ENCODE measurements at regions not wholly inside any gene's neighbourhood (a gene's known extent, or its start where the extent isn't known, plus 50 kb on each side); places are given as distances from the start of the nearest gene placed in this dataset.
A peak's percentile ranks its signal among the peaks of the same experiment; 100 is the strongest.
"Not testable (repeated sequence)": the region's sequence is repeated elsewhere in the genome, so short reads cannot be mapped to it uniquely, and the experiment has no call there.

DNA sequence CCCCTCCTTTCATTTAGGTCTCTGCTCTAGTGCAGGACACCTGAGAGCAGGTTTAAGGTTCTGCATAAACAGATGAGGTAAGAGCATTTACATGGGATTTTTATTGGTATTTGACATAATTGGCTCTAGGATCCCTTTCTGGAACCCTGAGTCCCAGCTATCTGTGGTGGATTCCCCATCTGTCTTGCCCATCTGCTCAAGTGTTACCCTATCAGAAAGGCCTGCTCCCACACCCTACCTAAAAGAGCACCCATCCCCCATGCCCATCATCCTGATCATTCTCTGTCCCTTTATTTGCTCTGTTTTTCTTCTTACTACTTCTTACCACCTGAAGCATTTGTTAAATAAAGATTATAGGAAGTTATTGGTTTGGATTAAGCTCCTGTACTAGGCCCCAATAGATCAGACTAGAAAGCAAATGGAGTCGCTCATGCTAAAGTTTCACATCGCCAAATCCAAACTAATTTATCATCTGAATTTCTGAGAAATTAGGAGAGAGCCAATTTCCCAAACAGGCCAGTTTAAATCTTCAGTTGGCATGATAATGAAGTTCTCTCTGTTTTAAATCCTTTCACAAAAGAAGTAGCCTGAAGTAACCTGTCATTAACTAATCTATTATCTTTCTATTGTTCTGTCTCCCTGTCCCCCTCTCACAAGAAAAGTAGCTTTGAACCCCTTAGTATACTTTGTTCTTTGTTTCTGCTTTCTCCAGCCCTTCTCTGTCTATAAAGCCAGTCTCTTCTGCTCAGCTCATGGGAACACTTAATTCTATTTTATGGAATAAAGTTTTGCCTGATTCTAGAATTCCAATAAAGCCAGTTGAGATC lies 178.6 kb downstream of the ZNF674 start:
- DNase-seq: no peak

DNA sequence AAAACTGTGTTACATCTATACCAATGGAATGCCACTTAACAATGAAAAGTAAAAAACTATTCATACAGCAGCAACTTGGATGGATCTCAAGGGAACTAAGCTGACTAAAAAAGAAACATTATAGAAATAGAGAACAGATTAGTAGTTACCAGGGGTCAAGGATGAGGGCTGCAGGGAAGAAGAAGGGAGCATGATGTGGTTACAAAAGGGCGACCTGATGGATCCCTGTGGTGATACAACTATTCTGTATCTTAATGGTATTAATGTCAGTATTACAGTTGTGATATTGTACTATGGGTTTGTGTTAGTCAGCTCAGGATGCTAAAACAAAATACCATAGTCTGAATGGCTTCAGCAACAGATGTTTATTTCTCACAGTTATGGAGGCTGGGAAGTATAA lies 190.7 kb downstream of the ZNF674 start:
- peak; percentile 14 for DNase-seq

DNA sequence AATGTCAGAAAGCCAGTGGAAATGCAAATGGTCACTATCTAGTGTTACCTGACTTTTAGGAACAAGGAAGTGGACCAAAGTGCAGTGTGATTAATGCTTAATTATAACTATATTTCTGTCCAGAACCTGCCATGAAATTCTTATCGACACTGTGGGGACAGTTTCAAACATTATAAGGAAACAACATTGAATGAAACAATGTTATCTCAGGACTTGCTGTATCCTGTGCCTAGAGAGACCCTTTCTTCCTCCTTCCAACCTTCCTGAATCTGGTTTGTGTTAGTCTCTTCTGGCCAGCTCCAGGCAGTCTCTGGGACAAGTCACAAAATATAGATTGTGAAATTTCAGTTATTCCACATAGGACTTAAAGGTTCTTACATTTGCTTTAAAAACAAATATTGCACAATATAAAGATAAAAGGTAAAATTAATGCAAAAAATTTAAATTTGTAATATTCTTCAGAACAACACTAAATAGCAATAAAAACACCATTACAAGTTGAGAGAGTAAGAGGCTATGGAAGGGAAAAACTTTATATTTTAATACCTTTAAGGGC lies 203.4 kb downstream of the ZNF674 start:
- no peak for DNase-seq

DNA sequence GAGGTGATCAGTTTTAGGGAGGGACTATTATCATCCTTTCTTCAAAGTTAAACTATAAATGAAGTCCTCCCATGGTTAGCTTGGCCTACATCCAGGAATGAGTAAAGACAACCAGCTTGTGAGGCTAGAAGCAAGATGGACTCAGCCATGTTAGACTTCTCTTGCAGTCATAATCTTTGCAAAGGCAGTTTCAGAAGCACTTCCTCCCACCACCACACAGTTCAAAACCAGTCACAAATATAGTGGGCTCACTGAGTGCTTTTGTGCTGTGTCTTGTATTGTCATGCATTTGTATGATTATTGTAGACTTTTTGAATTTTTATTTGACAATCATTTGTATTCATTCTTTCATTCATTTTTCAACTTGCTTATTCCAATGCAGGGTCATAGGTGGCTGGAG lies 204.5 kb downstream of the ZNF674 start:
- DNase-seq: no peak

DNA sequence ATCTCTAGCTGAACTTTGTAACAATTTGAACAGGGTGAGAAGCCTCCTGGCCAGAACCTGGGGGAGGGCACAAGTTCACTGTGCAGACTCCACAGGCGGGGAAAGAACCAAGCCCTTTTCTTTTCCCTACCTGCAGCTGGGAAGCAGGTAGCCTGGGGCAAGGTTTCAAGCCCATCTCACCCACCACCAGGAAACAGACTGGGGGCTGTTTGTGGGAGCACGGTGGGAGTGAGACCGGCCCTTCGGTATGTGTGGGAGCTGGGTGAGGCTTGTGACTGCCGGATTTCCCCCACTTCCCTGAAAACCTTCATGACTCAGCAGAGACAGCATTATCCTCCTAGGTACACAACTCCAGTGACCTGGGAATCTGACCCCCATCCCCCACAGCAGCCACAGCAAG lies 211.7 kb downstream of the ZNF674 start:
- no peak for DNase-seq

DNA sequence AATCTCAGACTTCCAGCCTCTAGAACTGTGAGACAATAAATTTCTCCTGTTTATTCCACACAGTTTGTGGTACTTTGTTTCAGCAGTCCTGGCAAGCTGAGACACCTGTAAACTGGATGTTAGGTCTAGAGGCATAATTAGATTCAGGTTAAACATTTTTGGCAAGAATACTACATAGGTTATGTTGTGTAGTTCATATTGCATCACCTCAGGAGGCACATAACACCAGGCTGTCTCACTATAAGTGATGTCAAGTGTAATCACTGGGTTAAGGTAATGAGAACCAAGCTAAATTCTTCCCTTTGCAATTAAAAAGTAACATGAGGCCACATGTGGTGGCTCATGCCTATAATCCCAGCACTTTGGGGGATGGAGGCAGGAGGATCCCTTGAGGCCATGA lies 214.2 kb downstream of the ZNF674 start:
- DNase-seq: no peak

DNA sequence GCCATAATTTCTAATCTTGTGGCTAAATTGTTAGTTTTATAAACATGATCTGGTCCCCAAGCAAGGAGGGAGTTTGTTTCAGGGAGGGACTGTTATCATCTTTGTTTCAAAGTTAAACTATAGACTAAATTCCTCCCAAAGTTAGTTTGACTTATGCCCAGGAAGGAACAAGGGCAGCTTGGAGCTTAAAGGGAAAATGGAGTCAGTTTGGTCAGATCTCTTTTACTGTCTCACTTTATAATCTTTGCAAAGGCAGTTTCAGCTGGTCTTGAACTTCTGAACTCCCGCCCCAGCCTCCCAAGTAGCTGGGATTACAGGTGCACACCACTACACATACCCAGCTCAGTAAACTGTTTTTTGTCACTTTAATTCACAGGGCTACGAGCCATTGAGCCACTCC lies 214.7 kb downstream of the ZNF674 start:
- no peak for DNase-seq

DNA sequence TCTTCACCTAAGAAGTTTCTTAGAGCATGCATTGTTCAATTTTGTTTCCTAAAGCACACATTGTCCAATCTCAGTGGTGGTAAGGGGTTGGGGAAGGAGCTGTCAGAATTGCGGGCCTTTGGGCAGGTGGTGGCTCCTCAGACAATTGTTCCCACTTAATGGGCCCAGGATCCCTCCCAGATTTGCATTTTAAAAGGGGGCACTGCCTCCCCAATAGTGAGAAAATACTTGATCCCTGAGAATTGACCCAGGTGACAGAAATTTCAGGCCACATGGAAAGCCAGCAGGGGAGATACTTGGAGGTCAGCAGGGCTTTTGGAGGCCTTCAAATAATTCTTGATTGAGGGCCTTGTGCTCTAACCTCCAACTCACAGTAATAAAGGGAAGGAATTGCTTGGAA lies 217.1 kb downstream of the ZNF674 start:
- DNase-seq: no peak

DNA sequence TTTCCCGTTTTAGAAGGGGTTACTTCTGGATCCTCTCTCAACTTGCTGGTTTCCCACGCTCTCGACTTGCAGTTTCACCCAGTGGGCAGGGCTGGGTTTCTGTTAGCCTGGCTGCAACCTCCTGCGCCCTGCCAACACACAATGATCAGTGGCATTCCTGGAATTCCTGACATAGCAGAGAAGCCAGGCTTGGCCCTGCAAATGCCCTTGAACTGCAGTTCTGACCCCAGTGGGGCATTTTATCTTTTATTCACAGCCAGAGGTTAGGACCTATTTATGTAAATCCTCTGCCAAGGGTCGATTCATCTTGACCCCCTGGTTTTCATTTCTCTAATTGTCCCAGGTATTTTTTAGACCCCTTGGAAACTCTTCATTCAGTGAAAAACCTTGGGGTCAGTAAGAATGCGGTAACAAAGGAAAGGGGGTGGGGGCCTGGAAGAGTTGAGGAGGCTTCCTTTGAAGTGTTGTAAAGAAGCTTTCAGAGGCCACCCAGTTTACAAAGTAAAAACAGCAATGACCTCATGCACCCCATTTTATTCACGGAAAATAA lies 217.6 kb downstream of the ZNF674 start:
- DNase-seq: peak; percentile 27

DNA sequence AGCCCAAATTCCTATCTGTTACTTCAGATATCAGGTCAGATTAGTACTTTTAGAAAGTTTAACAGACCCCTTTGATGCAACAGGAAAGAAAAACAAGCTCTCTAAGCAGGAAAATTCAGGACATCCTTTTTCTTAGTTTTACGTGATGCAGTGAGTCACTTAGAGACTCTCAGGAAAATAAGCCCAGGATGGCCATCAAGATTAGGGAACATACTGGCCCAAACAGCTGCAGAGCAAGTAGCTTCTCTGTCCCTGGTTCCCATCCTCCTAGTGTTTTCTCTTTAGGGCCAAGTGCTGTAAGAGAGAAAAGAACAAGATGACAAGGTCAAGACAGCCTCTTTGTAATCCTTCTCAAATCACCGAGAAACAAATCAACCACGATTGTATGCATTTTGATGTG lies 219.1 kb downstream of the ZNF674 start:
- DNase-seq: peak; percentile 12

DNA sequence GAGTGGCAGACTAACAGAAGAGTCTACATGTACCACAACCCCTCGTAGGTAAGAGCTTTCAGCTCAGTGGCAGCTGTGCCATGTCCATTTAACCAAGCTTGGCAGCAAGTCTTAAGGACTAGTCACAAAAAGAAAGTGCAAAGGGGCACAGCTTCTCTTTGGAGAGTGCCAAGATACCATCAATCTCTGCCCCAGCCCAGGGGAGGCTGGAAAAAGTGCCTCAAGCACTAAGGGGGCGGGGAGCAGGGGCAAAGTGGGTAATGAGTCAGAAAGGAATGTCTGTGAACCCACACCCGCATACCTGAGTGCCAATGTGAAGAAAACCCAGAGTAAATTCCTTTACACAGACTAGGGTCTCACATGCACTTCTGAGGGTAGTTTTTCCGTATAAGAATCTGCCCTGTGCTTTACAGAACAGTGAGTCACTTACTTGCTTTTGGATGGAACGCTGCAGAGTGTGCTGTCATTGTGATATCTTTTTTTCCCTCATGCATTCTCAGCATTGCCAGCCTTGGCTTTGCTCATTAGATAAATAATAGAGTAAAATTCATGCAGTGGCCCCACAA lies 219.8 kb downstream of the ZNF674 start:
- peak; percentile 75 for DNase-seq

DNA sequence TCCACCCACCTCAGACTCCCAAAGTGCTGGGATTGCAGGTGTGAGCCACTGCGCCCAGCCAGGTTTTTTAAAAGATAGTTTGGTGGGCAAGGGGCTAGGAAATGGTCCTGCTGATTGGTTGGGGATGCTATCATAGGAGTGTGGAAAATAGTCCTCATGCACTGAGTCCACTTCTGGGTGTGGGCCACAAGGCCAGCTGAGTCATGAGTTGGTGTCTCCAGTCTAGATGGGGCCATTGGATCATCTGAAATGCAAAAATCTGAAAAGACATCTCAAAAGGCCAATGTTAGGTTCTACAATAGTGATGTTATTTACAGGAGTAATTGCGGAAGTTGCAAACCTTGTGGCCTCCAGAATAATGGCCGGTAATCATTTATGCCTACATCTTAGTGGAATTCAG lies 221.1 kb downstream of the ZNF674 start:
- DNase-seq: no peak

DNA sequence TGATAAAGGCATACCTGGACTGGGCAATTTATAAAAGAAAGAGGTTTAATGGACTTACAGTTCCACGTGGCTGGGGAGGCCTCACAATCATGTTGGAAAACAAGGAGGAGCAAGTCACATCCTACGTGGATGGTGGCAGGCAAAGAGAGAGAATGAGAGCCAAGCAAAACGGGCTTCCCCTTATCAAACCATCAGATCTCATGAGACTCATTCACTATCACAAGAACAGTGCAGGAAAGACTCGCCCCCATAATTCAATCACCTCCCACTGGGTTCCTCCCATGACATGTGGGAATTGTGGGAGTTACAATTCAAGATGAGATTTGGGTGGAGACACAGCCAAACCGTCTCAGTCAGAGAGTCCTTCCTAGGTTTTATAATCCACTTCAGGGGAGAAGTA lies 222.3 kb downstream of the ZNF674 start:
- DNase-seq: not testable (repeated sequence)

DNA sequence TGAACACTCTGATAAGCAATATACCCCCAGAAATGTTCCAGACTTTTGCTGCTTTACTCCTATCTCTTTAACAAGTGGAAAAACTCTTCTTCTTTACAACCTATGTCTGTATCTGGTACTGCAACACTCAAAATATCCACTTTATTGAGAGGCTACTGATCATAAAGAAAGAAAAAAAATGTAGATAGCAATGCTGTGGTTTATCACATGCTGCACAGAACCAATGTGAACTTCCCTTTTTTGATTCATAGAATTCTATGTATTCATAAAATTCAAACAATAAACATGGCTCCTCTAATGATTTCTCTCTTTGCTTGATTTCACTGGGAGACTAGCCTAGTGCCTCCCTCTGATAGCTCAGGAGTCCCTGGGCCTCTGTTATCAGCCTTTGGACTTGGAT lies 223.5 kb downstream of the ZNF674 start:
- no peak for DNase-seq

DNA sequence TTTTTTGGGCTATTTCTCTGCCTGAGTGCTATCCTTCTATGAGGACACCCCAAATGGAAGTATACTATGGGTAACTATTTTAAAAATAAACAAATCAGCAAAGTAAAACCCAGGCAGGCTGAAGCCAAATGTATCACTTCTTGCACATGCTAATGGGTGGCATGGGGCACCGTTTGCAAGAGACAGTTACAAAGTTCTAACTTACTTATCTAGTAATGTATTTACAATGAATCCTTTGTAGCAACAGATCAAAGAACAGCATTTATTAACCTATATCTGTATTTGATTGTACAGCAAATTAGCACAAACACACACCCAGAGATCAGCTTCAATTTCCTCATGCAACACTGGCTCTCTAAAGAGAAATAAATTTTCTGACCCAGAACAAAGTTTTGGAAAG lies 225.5 kb downstream of the ZNF674 start:
- DNase-seq: no peak

DNA sequence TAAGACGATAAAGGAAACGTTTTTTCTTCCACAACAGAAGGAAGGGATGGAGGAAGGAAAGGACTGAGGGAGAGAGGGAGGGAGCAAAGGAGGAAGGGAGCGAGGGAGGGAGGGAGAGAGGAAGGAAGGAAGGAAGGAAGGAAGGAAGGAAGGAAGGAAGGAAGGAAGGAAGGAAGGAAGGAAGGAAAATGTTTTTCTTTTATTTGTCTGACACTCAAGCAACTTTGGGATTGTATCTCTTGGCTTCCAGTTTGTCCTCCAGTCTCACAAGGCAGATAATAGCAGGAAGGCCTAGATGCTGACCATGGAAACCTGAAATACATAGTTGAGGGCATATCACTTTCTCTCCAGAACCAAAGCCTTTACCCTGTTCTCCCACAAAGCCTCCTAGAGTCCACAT lies 226.7 kb downstream of the ZNF674 start:
- no peak for DNase-seq

DNA sequence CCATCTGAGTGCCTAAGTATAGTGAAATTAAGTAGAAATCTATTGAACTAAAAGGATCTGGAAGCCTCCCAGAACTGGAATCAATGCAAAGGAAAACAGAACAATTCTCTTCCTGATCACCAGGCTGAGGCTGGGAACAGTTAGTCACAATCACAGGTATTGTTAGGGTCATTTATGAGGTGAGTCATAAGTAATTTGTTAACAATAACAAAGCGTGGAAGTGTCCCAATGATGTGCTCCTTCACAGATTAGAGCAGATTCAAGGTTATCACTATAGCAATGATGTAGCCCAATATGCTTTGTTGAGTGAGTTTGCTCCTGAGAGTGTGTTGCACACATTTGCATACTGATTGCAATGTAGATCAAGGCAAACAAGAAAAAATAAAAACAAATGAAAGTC lies 228.1 kb downstream of the ZNF674 start:
- DNase-seq: no peak

DNA sequence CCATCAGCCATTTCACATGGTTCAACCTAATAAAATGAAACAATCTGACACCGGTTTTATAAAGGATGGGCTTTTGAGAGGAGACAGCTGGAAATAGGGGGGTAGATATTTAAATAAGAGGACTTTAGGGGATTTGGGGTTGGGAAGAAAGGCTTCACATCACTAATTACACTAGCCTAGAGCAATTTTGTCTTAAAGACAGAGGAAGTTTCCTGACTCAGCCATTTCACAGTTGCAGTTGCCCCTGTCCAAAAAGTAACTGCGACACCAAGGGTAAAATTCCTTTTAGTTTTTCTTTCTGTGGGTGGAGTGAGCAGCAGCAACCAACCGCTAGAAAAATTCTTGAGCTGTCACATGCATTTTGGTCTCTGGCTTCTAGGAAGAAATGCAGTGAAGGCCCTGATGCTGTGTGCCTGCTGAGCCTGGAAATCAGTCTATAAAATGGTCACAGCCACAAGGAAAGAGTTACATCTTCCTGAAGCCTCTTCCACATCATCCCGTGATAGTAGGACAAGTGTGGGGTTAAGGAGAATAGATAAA lies 233.6 kb downstream of the ZNF674 start:
- no peak for DNase-seq

DNA sequence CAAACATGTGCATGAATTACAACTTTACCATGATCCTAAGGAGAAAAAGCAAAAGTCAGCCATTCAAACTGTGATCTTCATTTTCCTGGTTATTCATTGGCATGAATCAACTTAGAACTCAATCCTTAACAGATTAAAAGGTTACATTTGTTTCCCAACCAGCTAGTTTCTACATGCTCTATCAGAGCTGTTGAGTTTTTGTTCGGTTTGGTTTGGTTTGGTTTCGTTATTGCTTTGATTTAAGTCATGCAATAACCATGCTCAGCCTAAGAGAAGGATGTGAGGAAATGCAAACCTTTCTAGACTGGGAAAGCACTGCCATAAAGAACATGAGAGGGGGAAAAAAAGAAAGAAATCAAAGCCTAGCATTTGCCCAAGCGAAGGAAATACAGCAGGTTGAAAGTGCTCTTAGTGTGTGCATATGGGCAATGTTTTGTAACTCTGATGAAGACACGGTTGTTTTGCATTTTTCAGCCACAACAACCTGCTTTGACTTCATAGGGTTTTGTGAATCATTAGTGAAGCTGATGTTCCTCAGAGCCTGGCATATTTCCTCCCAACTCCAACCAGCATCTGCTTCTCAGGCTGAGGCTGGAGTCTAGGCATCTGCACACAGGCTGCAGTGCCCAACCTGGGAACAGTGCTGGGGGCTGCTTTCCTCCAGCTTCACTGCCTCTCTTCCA lies 234.3 kb downstream of the ZNF674 start:
- DNase-seq: no peak

DNA sequence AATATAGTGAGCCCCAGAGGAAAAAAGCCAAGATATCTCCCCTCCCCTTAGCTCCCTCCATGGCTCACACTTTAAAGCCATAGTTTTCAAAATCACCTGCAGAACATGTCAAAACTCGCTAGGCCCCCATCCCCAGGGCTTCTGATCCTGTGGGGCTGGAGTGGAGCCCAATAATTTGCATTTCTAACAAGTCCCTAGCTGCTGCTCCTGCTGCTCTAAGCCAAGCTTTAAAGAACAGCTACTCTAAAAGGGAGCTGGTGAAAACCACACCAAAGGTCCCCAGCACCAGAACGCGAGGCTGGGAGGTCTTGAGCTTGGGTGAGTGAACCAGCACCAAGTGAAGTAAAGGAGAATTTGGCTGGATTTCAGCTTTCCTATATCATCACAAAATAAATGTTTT lies 237.1 kb downstream of the ZNF674 start:
- no peak for DNase-seq

DNA sequence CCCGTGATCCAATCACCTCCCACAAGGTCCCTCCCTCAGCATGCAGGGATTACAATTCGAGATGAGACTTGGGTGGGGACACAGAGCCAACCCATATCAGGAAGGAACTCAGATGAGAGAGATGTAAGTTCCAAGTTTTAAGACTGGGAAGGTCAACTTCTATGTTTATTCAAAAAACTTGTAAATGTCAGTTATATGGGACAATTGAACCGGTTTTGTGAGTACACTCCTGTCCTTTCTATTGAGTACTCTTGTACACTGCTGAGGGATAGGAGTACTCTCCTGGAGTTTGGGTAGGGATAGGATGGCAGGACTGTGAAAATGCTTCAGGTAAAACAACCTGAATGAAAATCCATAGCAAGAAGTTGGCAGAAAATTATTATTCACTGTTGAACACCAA lies 239.1 kb downstream of the ZNF674 start:
- no peak for DNase-seq

DNA sequence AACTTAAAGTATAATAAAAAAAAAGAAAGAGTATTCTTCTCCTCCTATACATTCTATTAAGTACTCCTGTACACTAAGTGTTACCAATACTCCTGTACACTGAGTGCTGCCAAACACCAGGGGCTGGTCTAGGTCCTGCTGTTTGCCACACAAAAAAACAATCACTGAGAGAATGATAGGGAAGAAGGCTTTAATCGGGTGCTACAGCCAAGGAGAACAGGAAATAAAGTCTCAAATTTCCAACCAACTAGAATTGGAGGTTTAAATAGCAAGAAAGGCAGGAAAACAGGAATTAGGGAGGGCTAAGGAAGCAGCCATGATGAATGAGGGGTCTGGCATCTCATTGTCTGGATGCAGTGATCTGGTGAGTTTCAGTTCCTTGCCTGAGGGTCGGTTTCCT lies 239.8 kb downstream of the ZNF674 start:
- no peak for DNase-seq

DNA sequence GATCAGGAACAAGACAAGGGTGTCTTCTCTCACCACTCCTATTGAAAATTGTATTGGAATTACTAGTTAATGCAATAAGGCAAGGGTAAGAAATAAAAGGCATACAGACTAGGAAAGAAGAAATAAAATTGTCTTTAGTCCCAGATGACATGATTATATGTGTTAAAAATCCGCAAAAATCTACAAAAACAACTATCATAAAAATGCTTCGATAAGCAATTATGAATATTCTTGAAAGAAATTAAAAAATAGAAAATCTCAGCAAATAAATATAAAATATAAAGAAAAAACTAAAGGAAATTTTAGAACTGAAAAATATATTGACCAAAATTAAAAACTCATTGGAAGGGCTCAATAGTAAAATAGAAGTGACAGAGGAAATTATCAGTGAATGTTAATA lies 243.3 kb downstream of the ZNF674 start:
- DNase-seq: no peak
